K562 (cell line): ENCODE measurements at regions not wholly inside any gene's neighbourhood (a gene's known extent, or its start where the extent isn't known, plus 50 kb on each side); places are given as distances from the start of the nearest gene placed in this dataset.

Experiments
- ATAC-seq: fragments of 200-7000 bp; cut with Tn5 transposase; 3 replicates; pipeline ENCODE4 v1.9.1; 2020; ENCODE audit warnings: moderate library complexity
- BruUV-seq: library from RNA; stranded (reverse); fragments of 400-500 nt; replicated peaks from 2 replicates; lab custom pipeline; 2021; lab: Mats Ljungman, UMichigan
- CTCF ChIA-PET: fragments of 300-600 bp; formaldehyde crosslinking; extraction: SDS; loops from one replicate; lab custom pipeline; 2021; ENCODE audit warnings: low intra/inter-chr PET ratio; lab: Yijun Ruan, JAX
- POLR2A ChIA-PET: fragments of 300-600, 350-650 bp; sonication (Branson Sonifier 250); formaldehyde crosslinking; extraction: SDS; loops from one replicate; lab custom pipeline; 2021; ENCODE audit warnings: antibody characterized with exemption, inconsistent platforms; lab: Yijun Ruan, JAX
- DNase-seq, 4 experiments: peaks; one replicate each; pipeline versions ENCODE4 v3.0.0 to v3.0.0-alpha.2; 2011 to 2018; ENCODE audit warnings: low spot score in 3 of 4, mixed read lengths in 3 of 4; ENCODE audit errors: extremely low read depth in 1 of 4
- FAIRE-seq: peaks from 2 replicates; lab custom pipeline; 2011; peaks lifted over from hg19 to GRCh38; lab: Jason Lieb, UNC
- H2AFZ ChIP-seq: 2 replicates; pipeline ENCODE4 v1.6.0; 2011; ENCODE audit warnings: low read depth, low read length, control low read depth, inconsistent platforms
- H3K27ac ChIP-seq: fragments of 200-600 bp; 3 replicates; pipeline ENCODE4 v1.8.0; 2011; ENCODE audit warnings: low read depth, mild to moderate bottlenecking, control low read depth, inconsistent platforms, low read length, moderate library complexity, mixed read lengths; ENCODE audit errors: extremely low read depth
- H3K27me3 ChIP-seq, 2 experiments: fragments of 300-600 bp in 1 of 2; 2 replicates in 1 of 2; 3 replicates in 1 of 2; pipeline versions ENCODE4 v1.6.0 to v1.8.0; 2011; ENCODE audit warnings: inconsistent platforms in 2 of 2, low read length in 2 of 2, mild to moderate bottlenecking in 1 of 2, mixed read lengths in 1 of 2, moderate library complexity in 1 of 2; ENCODE audit not compliant: control insufficient read depth in 2 of 2, insufficient read depth in 2 of 2
- H3K36me3 ChIP-seq: fragments of 300-600 bp; 3 replicates; pipeline ENCODE4 v1.8.0; 2011; ENCODE audit warnings: mild to moderate bottlenecking, low read length, inconsistent platforms; ENCODE audit not compliant: control insufficient read depth, insufficient read depth
- H3K4me1 ChIP-seq, 2 experiments: fragments of 200-600 bp in 1 of 2; replicated peaks in 1 of 2; 2 replicates in 1 of 2; 3 replicates in 1 of 2; pipeline versions ENCODE4 v1.5.1 to v1.8.0; 2011; ENCODE audit warnings: inconsistent platforms in 2 of 2, low read length in 2 of 2, mild to moderate bottlenecking in 1 of 2, mixed read lengths in 1 of 2, moderate library complexity in 1 of 2; ENCODE audit not compliant: control insufficient read depth in 2 of 2, insufficient read depth in 2 of 2
- H3K4me2 ChIP-seq: 2 replicates; pipeline ENCODE4 v1.6.1; 2011; ENCODE audit warnings: low read length, control low read depth, inconsistent platforms, mixed read lengths; ENCODE audit not compliant: insufficient read depth
- H3K4me3 ChIP-seq: fragments of 200-600 bp; sonication (generic), shearing (Covaris generic); 2 replicates; pipeline ENCODE4 v1.5.1; 2016; ENCODE audit warnings: control low read depth, inconsistent platforms
- H3K79me2 ChIP-seq: fragments of 200-600 bp; 3 replicates; pipeline ENCODE4 v1.8.0; 2011; ENCODE audit warnings: low read length, inconsistent platforms; ENCODE audit not compliant: control insufficient read depth, insufficient read depth
- H3K9ac ChIP-seq, 2 experiments: 2 replicates each; pipeline versions ENCODE4 v1.6.0 to v1.6.1; 2011; ENCODE audit warnings: low read depth in 2 of 2, low read length in 2 of 2, control low read depth in 1 of 2, inconsistent platforms in 1 of 2, mild to moderate bottlenecking in 1 of 2, mixed read lengths in 1 of 2; ENCODE audit not compliant: insufficient read depth in 1 of 2
- H3K9me1 ChIP-seq: one replicate; pipeline ENCODE4 v1.6.0; 2011; ENCODE audit warnings: inconsistent platforms, mild to moderate bottlenecking, low read length, moderate library complexity; ENCODE audit not compliant: control insufficient read depth, insufficient read depth
- H3K9me3 ChIP-seq: replicated peaks from 2 replicates; pipeline ENCODE4 v1.5.1; 2011; ENCODE audit warnings: low read depth, low read length, inconsistent platforms; ENCODE audit not compliant: control insufficient read depth, insufficient read depth
- H4K20me1 ChIP-seq: replicated peaks from 2 replicates; pipeline ENCODE4 v1.6.1; 2011; ENCODE audit warnings: low read length, inconsistent platforms, mixed read lengths; ENCODE audit not compliant: control insufficient read depth, insufficient read depth
- ATF1 ChIP-seq, 2 experiments: fragments of 450-650 bp in 1 of 2; IDR thresholded peaks; 2 replicates each; pipeline ENCODE4 v1.6.1; 2016; ENCODE audit warnings: missing compliant biosample characterization in 1 of 2, missing genetic modification characterization in 1 of 2
- CHD2 ChIP-seq: IDR thresholded peaks from 2 replicates; pipeline ENCODE4 v1.6.1; 2011; ENCODE audit warnings: low read depth, low read length
- CTCF ChIP-seq, 3 experiments: IDR thresholded peaks in 2 of 3; conservative IDR thresholded peaks in 1 of 3; 2 replicates each; pipeline ENCODE4 v1.5.1; 2011 to 2012; ENCODE audit warnings: low read length in 3 of 3, mild to moderate bottlenecking in 3 of 3, control low read depth in 2 of 3, improper control_type of control experiment in 1 of 3, inconsistent platforms in 1 of 3, low read depth in 1 of 3, mixed read lengths in 1 of 3, moderate library complexity in 1 of 3; ENCODE audit not compliant: insufficient read depth in 2 of 3
- E2F8 ChIP-seq: fragments of 450-650 bp; IDR thresholded peaks from 2 replicates; pipeline ENCODE4 v1.7.1; 2018; ENCODE audit warnings: mild to moderate bottlenecking, low read depth; ENCODE audit not compliant: partially characterized antibody
- FOXK1 ChIP-seq: sonication (generic); formaldehyde crosslinking; IDR thresholded peaks from 2 replicates; pipeline ENCODE4 v1.8.0; 2022; ENCODE audit warnings: missing genetic modification reagents, mild to moderate bottlenecking, borderline replicate concordance
- L3MBTL2 ChIP-seq: fragments of 450-650 bp; IDR thresholded peaks from 2 replicates; pipeline ENCODE4 v1.6.1; 2016; ENCODE audit warnings: mild to moderate bottlenecking, moderate library complexity
- MCM7 ChIP-seq, 2 experiments: fragments of 450-650 bp; IDR thresholded peaks; 2 replicates each; pipeline ENCODE4 v1.6.1; 2016 to 2018
- MTA1 ChIP-seq: fragments of 450-650 bp; IDR thresholded peaks from 2 replicates; pipeline ENCODE4 v1.6.1; 2017; ENCODE audit warnings: borderline replicate concordance
- NELFE ChIP-seq: IDR thresholded peaks from 2 replicates; pipeline ENCODE4 v1.6.1; 2011; ENCODE audit warnings: mild to moderate bottlenecking; ENCODE audit not compliant: insufficient read depth, insufficient read length
- NR3C1 ChIP-seq: sonication (generic); formaldehyde crosslinking; IDR thresholded peaks from 2 replicates; pipeline ENCODE4 v1.8.1; 2022; ENCODE audit warnings: missing genetic modification reagents
- OTX1 ChIP-seq: fragments of 450-650 bp; formaldehyde crosslinking; IDR thresholded peaks from 2 replicates; pipeline ENCODE4 v1.4.0; 2022; ENCODE audit warnings: mild to moderate bottlenecking
- RAD21 ChIP-seq, 2 experiments: fragments of 250-450 bp in 1 of 2; fragments of 450-650 bp in 1 of 2; sonication (Bioruptor Pico) in 1 of 2; formaldehyde crosslinking in 1 of 2; IDR thresholded peaks in 1 of 2; conservative IDR thresholded peaks in 1 of 2; 2 replicates each; pipeline versions ENCODE4 v1.4.0 to v1.8.0; 2020 to 2022; ENCODE audit warnings: mild to moderate bottlenecking in 2 of 2, moderate library complexity in 1 of 2
- STAG1 ChIP-seq: sonication (generic); formaldehyde crosslinking; IDR thresholded peaks from 2 replicates; pipeline ENCODE4 v1.5.0; 2020; ENCODE audit warnings: missing genetic modification reagents, borderline replicate concordance
- WHSC1 ChIP-seq: IDR thresholded peaks from one replicate; pipeline ENCODE4 v1.6.1; 2012; ENCODE audit warnings: low read length, control low read depth, inconsistent platforms
- ZNF274 ChIP-seq: IDR thresholded peaks from 2 replicates; pipeline ENCODE4 v1.6.1; 2011; ENCODE audit warnings: low read depth, mild to moderate bottlenecking, low read length, moderate library complexity, borderline replicate concordance
- ZNF551 ChIP-seq: fragments of 250-450 bp; sonication (Bioruptor Pico); IDR thresholded peaks from 2 replicates; pipeline ENCODE4 v1.5.0; 2021; ENCODE audit warnings: mild to moderate bottlenecking, moderate library complexity
- ZSCAN29 ChIP-seq: fragments of 450-650 bp; IDR thresholded peaks from 2 replicates; pipeline ENCODE4 v1.6.1; 2017
- WGBS: fragments of 100-300 bp; shearing (Covaris generic); methylation state at CpG from one replicate; pipeline ENCODE4 v1.1.6; 2016; ENCODE audit warnings: low coverage, mixed read lengths; ENCODE audit not compliant: insufficient coverage; ENCODE audit errors: missing lambda C conversion rate; 5-methylcytosine and 5-hydroxymethylcytosine counted together
- in situ Hi-C: fragments of 300-500 bp; cut with MboI; formaldehyde crosslinking; loops from 4 replicates; pipeline ENCODE4 v1.15.0; 2018; ENCODE audit warnings: inconsistent platforms, mixed read lengths
- intact Hi-C: fragments of 100-400 bp; cut with micrococcal nuclease; formaldehyde crosslinking; loops from 2 replicates; pipeline ENCODE4 v1.14.2; 2022

GRCh38 chrX:43456906-43457305 lies 199.2 kb upstream of the MAOA start (continued):
- no peak for TF ChIP-seq WHSC1
- TF ChIP-seq ZNF274, result no peak
- no peak for TF ChIP-seq OTX1
- TF ChIP-seq MCM7 (IDR thresholded peaks at IDR 0.05), result no peak
- no peak for TF ChIP-seq ATF1 (CRISPR knock-in tag; IDR thresholded peaks at IDR 0.05)
- TF ChIP-seq ATF1 (tag; IDR thresholded peaks at IDR 0.05), result no peak
- no peak for TF ChIP-seq NELFE
- no peak for TF ChIP-seq CHD2
- no peak for TF ChIP-seq FOXK1 (CRISPR knock-in tag)
- no peak for TF ChIP-seq NR3C1
- TF ChIP-seq ZSCAN29, result no peak
- no peak for TF ChIP-seq ZNF551
- TF ChIP-seq L3MBTL2, result no peak
- no peak for TF ChIP-seq MTA1
- no peak for TF ChIP-seq STAG1 (CRISPR knock-in tag)

GRCh38 chrX:43467608-43468234 lies 188.4 kb upstream of the MAOA start:
- Histone ChIP-seq H3K9ac (no peak overlapping the region), H3K27me3 (no peaks in the 10 kb centered on the region), H3K4me2 (no peak overlapping the region), H3K9me3 (no peaks in the 10 kb centered on the region), H3K79me2 (no peaks in the 10 kb centered on the region), H3K9me1 (no peaks in the 10 kb centered on the region), H3K4me1 (no peaks in the 10 kb centered on the region), H3K36me3 (no peaks in the 10 kb centered on the region), H3K27ac (no peak overlapping the region), H3K4me3 (no peak overlapping the region), H2AFZ (no peak overlapping the region), H4K20me1 (no peaks in the 10 kb centered on the region)
- no TSS peak for BruUV-seq
- POLR2A ChIA-PET, result no interaction called here
- DNase-seq (peak in 2 of 4 experiments; percentile 7 to 14), FAIRE-seq (no peak), ATAC-seq (peak; percentile 68)
- TF ChIP-seq RAD21 (CRISPR knock-in tag; conservative IDR thresholded peaks at IDR 0.05 in 1 of 2, IDR thresholded peaks at IDR 0.05 in 1 of 2) (peak in 1 of 2 experiments; percentile 10; a peak in 1 of 4 replicates), CTCF (IDR thresholded peaks at IDR 0.05 in 2 of 3, conservative IDR thresholded peaks at IDR 0.05 in 1 of 3; ENCODE audit: insufficient read depth in 2 of 3, low read depth in 1 of 3, low read length in 3 of 3) (peak; percentile 30 to 39 (median 38); a peak in 3 of 6 replicates), E2F8 (no peak)
- whole genome bisulfite sequencing, result 8% methylated on average over 6 of the region's 8 CpGs
- intact Hi-C loops (no loop called here), in situ Hi-C loops (no loop called here)
- CTCF ChIA-PET, result no interaction called here
